GM12874 (cell line): ENCODE measurements at regions not wholly inside any gene's neighbourhood (a gene's known extent, or its start where the extent isn't known, plus 50 kb on each side); places are given as distances from the start of the nearest gene placed in this dataset.

Experiments used
- TF ChIP-seq, protein P1 (sequence below): IDR thresholded peaks from 2 replicates; pipeline ENCODE4 v1.5.1; 2011; ENCODE audit warnings: low read depth, mild to moderate bottlenecking, control low read depth, low read length, moderate library complexity; ENCODE audit not compliant: insufficient read depth

DNA sequence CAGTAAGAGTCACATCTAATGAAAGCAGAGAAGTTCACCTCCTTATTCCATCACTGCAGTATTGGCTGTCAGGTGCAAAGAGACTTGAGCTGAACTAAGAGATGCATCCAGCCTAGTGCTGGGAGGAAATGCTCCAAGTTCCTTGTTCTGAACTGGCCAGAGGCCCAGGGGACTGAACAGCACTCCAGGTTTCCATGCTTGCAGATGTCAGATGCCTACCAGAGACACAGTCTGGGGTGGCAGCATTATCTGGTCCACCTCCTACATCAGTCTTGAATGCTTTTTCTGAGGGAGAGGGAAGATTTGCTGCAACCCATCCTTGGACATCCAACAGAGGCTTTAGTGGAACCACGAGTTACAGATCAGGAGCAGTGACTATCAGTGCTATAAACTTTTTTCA is 331.3 kb downstream of the CYRIA start:
- TF ChIP-seq, protein P1, sequence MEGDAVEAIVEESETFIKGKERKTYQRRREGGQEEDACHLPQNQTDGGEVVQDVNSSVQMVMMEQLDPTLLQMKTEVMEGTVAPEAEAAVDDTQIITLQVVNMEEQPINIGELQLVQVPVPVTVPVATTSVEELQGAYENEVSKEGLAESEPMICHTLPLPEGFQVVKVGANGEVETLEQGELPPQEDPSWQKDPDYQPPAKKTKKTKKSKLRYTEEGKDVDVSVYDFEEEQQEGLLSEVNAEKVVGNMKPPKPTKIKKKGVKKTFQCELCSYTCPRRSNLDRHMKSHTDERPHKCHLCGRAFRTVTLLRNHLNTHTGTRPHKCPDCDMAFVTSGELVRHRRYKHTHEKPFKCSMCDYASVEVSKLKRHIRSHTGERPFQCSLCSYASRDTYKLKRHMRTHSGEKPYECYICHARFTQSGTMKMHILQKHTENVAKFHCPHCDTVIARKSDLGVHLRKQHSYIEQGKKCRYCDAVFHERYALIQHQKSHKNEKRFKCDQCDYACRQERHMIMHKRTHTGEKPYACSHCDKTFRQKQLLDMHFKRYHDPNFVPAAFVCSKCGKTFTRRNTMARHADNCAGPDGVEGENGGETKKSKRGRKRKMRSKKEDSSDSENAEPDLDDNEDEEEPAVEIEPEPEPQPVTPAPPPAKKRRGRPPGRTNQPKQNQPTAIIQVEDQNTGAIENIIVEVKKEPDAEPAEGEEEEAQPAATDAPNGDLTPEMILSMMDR = no peak

DNA sequence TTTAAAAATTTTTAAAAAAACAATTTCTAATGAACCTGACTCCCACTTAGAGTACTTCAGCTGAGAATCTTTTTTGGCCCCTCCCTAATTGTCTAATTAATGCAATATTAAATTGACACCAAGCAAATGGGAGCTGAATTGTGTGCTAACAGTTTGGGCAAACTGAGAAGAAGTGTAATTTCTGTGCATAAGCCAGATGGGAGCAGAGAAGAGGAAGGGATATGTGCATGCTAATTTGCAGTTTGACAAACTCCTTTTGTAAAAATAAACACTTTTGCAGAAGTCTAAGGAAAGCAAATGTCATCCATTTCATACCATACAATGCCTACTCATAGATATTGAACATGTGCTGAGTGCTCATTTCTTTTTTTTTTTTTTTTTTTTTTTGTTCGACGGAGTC is 332.0 kb downstream of the CYRIA start:
- TF ChIP-seq, protein P1 = no peak

DNA sequence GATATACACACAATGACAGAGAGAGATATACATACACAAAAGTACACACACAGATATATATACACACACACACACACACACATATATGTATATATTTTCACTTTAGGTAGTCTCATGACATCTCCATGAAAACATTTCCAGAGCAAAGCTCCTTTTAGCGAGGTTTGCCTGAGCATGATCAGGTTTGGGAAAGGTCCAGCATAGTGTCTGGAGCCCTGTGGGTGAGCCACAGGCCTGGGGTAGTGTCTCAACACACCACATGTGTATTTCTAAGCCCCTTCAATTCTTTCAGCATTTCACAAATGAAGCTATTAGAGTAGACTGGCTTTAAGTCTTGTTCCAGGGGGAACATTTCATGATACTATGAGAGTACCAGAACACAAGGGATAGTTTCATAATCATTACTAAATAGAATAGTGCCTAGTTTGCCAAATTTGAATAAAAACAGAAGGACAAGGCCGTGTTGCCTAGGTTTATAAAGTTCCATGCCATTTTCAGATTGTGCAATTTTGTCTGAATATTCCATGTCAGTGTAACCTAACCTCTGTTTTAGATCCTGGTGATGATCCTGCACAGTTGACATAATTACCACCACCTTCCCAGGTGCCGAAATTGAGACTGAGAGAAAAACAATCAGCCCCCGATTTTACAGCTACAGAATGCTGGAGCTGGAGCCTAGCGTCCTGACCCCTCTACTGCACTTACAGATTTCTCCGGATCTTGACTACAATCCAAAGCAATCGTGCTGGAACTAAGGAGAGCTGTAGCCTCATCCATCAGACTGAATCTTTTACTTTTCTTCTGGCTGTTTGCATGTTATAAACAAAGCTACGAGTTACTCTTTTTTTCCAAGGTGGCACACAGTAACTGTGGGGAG is 332.7 kb downstream of the CYRIA start:
- TF ChIP-seq, protein P1 = no peak

DNA sequence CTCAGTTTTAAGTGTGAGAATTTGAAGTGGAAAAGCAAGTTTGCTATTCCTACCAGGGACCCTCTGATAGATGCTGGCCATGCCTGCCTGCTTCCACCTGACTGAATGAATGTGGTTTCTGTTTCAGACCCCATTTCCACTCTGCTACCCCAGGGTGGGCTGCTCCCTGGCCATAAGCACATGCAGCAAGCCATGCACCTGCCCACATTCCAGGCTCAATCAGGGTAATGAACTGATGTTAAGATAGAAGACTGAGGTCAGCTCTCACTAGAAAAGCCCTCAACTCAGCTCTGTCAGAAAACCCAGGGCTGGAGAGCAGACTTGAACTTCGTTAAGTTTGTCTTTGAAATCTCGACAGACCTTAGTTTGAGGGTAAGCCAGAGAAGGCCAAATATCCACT is 333.9 kb downstream of the CYRIA start:
- TF ChIP-seq, protein P1 = no peak

DNA sequence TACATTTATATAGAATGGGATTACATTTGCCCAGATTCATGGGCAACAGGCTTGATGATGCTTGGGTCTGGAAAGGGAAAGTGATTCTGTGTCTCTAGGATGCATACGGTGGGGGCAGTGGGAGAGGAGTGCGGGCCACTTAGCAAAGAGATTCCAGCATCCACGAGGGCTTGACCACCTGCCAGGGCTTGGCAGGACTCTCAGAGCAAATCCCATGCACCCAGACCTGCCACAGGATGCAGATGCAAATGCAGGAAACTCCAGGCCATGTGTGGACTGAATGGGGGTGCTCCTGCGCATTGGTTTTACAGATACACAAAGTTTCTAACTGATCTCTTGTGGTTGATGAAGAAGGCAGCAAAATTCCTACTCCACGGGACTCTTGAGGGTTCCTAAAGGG is 334.7 kb downstream of the CYRIA start:
- TF ChIP-seq, protein P1 = no peak

DNA sequence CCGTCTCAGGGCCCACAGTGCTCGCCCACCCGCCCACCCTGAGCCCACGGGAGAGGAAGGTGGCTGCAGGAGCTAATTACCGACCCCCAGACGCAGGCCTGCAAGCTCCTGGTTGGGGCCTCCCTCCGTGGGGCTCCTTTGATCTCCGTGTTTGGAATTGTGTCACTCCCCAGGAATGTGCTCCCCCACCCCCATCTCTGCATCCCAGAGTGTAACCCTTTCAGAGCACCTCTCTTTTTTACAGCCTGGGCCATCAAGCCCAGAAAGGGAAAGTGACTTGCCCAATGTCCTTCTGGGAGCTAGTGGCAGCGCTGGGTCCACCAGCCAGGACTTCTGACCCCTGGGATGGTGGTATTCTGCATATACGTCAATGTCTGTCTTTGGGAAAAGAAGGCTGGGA is 335.1 kb downstream of the CYRIA start:
- TF ChIP-seq, protein P1 = no peak

DNA sequence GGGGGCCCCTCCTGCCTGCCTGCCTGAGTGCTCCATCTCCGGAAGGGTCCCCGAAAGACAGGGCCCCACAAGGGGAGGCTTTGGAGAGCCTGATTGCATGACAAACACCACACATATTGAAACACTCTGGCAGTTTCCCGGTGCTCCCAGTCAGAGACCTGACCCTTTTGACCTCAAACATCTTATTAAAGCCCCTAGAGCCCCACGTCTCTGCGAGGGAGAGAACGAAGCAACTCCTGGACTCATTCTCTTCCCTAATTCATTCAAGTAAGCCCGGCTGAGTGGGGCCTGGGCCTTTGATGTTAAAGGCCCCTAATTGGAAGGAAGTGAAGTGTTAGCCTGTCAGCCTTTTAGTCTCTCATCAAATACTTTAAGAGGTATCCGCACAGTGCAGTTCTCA is 335.6 kb downstream of the CYRIA start:
- TF ChIP-seq, protein P1 = no peak
